ENCODE measurements at regions not wholly inside any gene's neighbourhood (a gene's known extent, or its start where the extent isn't known, plus 50 kb on each side); places are given as distances from the start of the nearest gene placed in this dataset.

- POLR2A ChIA-PET = no interaction called here
- CTCF ChIA-PET = no interaction called here
- no peak for DNase-seq (ENCODE audit: extremely low spot score)
- TF ChIP-seq, protein P1, sequence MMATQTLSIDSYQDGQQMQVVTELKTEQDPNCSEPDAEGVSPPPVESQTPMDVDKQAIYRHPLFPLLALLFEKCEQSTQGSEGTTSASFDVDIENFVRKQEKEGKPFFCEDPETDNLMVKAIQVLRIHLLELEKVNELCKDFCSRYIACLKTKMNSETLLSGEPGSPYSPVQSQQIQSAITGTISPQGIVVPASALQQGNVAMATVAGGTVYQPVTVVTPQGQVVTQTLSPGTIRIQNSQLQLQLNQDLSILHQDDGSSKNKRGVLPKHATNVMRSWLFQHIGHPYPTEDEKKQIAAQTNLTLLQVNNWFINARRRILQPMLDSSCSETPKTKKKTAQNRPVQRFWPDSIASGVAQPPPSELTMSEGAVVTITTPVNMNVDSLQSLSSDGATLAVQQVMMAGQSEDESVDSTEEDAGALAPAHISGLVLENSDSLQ (IDR thresholded peaks at IDR 0.05) = no peak
- no peak for TF ChIP-seq FOXM1 (IDR thresholded peaks at IDR 0.05; ENCODE audit: borderline replicate concordance)
- no peak for TF ChIP-seq ARNT (IDR thresholded peaks at IDR 0.05)
- no peak for TF ChIP-seq L3MBTL2 (conservative IDR thresholded peaks at IDR 0.05)
- no peak for TF ChIP-seq FOXA1 (IDR thresholded peaks at IDR 0.05)
- TF ChIP-seq NFRKB (IDR thresholded peaks at IDR 0.05) = no peak
- TF ChIP-seq CTBP1 (IDR thresholded peaks at IDR 0.05; ENCODE audit: borderline replicate concordance) = no peak
- no peak for TF ChIP-seq ELF4 (IDR thresholded peaks at IDR 0.05)
Observed at GRCh38 chr9:16179566-16179965, 626.7 kb downstream of the CCDC171 start.

DNA sequence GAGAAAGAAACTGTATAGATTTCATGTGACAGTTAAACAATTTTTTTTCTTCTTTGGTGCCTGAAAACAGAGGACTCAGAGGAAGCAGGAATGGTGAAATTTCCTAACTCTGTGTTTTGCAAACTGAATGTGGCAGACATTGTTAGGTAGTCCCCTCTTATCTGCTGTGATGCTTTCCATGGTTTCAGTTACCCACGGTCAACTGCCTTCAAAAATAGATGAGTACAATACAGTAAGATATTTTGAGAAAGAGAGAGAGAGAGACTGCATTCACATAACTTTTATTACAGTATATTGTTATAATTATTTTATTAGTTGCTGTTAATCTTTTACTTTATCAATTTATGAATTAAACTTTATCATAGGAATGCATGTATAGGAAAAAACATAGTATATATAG lies 627.2 kb downstream of the CCDC171 start:
- CTCF ChIA-PET = no interaction called here
- DNase-seq (ENCODE audit: extremely low spot score) = no peak
- TF ChIP-seq, protein P1 (IDR thresholded peaks at IDR 0.05) = no peak
- no peak for TF ChIP-seq TARDBP (IDR thresholded peaks at IDR 0.05)
- POLR2A ChIA-PET = no interaction called here

GRCh38 chr9:16180546-16180945 lies 627.7 kb downstream of the CCDC171 start:
- ChIA-PET CTCF (no interaction called here), POLR2A (no interaction called here)
- TF ChIP-seq FOXA1 (IDR thresholded peaks at IDR 0.05) = no peak
- TF ChIP-seq NFRKB (IDR thresholded peaks at IDR 0.05) = no peak
- no peak for TF ChIP-seq SUZ12 (IDR thresholded peaks at IDR 0.05)
- no peak for TF ChIP-seq LEF1 (IDR thresholded peaks at IDR 0.05; ENCODE audit: borderline replicate concordance)
- no peak for TF ChIP-seq SP1 (IDR thresholded peaks at IDR 0.05)
- no peak for TF ChIP-seq ELF4 (IDR thresholded peaks at IDR 0.05)
- no peak for TF ChIP-seq TARDBP (IDR thresholded peaks at IDR 0.05)
- no peak for TF ChIP-seq FOXM1 (IDR thresholded peaks at IDR 0.05; ENCODE audit: borderline replicate concordance)
- no peak for TF ChIP-seq CTBP1 (IDR thresholded peaks at IDR 0.05; ENCODE audit: borderline replicate concordance)
- TF ChIP-seq ZNF384 (IDR thresholded peaks at IDR 0.05) = no peak
- no peak for DNase-seq (ENCODE audit: extremely low spot score)

GRCh38 chr9:16181539-16181938 lies 628.7 kb downstream of the CCDC171 start:
- no peak for DNase-seq (ENCODE audit: extremely low spot score)
- ChIA-PET POLR2A (no interaction called here), CTCF (no interaction called here)
- TF ChIP-seq NFRKB (IDR thresholded peaks at IDR 0.05) = no peak

GRCh38 chr9:16182784-16183183 lies 629.9 kb downstream of the CCDC171 start:
- no peak for DNase-seq (ENCODE audit: extremely low spot score)
- POLR2A ChIA-PET = no interaction called here
- TF ChIP-seq FOXA1 (IDR thresholded peaks at IDR 0.05) (no peak), TARDBP (IDR thresholded peaks at IDR 0.05) (no peak), ELF4 (IDR thresholded peaks at IDR 0.05) (no peak), NFRKB (IDR thresholded peaks at IDR 0.05) (no peak), FOXK2 (IDR thresholded peaks at IDR 0.05) (no peak), L3MBTL2 (conservative IDR thresholded peaks at IDR 0.05) (no peak), BHLHE40 (IDR thresholded peaks at IDR 0.05; ENCODE audit: borderline replicate concordance) (no peak), CTBP1 (IDR thresholded peaks at IDR 0.05; ENCODE audit: borderline replicate concordance) (no peak), ARNT (IDR thresholded peaks at IDR 0.05) (no peak)
- TF ChIP-seq, protein P1 (IDR thresholded peaks at IDR 0.05) = no peak
- CTCF ChIA-PET = no interaction called here

DNA sequence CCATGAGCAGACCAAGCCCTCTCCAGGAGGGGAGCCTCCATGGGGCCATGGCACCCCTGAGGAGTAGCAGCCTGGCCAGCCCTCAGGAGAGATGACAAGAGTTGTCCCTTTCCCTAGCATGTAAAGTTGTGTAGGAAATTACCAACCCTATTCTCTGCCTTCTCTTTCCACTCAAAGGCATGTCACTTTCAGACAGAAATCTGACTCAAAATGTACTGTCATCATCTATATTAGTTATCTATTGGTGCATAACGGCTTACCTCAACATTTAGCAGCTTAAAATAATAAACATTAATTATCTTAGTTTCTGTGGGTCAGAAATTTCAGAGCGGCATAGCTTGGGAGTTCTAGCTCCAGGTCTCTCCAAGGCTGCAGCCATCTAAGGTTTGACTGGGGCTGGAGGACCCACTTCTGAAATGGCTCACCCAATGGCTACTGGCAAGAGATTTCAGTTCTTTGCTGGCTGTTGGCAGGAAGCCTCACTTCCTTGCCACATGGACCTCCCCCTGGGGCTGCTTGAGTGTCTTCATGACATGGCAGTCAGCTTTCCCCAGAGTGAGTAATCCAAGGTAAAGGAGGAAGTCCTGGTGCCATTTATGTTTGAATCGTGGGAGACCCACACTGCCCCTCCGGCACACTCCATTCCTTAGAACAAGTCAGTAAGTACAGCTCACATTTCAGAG lies 632.3 kb downstream of the CCDC171 start:
- ChIA-PET CTCF (no interaction called here), POLR2A (no interaction called here)
- DNase-seq (ENCODE audit: extremely low spot score) = no peak
- TF ChIP-seq FOXK2 (IDR thresholded peaks at IDR 0.05) (no peak), FOXA1 (IDR thresholded peaks at IDR 0.05) (no peak), SUZ12 (IDR thresholded peaks at IDR 0.05) (no peak), ARNT (IDR thresholded peaks at IDR 0.05) (no peak), FOXM1 (IDR thresholded peaks at IDR 0.05; ENCODE audit: borderline replicate concordance) (no peak), BHLHE40 (IDR thresholded peaks at IDR 0.05; ENCODE audit: borderline replicate concordance) (no peak)
- TF ChIP-seq, protein P1 (IDR thresholded peaks at IDR 0.05) = no peak

- POLR2A ChIA-PET = no interaction called here
- CTCF ChIA-PET = no interaction called here
- no peak for TF ChIP-seq ZNF384 (IDR thresholded peaks at IDR 0.05)
- TF ChIP-seq, protein P1 (IDR thresholded peaks at IDR 0.05) = no peak
- TF ChIP-seq FOXM1 (IDR thresholded peaks at IDR 0.05; ENCODE audit: borderline replicate concordance) = no peak
- TF ChIP-seq LEF1 (IDR thresholded peaks at IDR 0.05; ENCODE audit: borderline replicate concordance) = no peak
- no peak for TF ChIP-seq FOXA1 (IDR thresholded peaks at IDR 0.05)
- no peak for TF ChIP-seq BHLHE40 (IDR thresholded peaks at IDR 0.05; ENCODE audit: borderline replicate concordance)
- no peak for TF ChIP-seq ARNT (IDR thresholded peaks at IDR 0.05)
- no peak for TF ChIP-seq L3MBTL2 (conservative IDR thresholded peaks at IDR 0.05)
- TF ChIP-seq ELF4 (IDR thresholded peaks at IDR 0.05) = no peak
- no peak for TF ChIP-seq FOXK2 (IDR thresholded peaks at IDR 0.05)
- no peak for TF ChIP-seq SP1 (IDR thresholded peaks at IDR 0.05)
- DNase-seq (ENCODE audit: extremely low spot score) = no peak
Observed at GRCh38 chr9:16191191-16191590, 638.3 kb downstream of the CCDC171 start.
